Endothelial cell of umbilical vein (primary cell): ENCODE measurements at regions not wholly inside any gene's neighbourhood (a gene's known extent, or its start where the extent isn't known, plus 50 kb on each side); places are given as distances from the start of the nearest gene placed in this dataset.

Experiments
- BruUV-seq: library from RNA; stranded (reverse); fragments of 400-500 nt; replicated peaks from 2 replicates; lab custom pipeline; 2021; lab: Mats Ljungman, UMichigan
- CTCF ChIA-PET: fragments of 300-600, 350-600 bp; sonication (Branson Sonifier 250); formaldehyde crosslinking; loops from one replicate; lab custom pipeline; 2021; ENCODE audit warnings: antibody characterized with exemption, inconsistent platforms; lab: Charles Lee
- POLR2A ChIA-PET: fragments of 300-600, 350-600 bp; sonication (Branson Sonifier 250); formaldehyde crosslinking; loops from one replicate; lab custom pipeline; 2021; ENCODE audit warnings: antibody characterized with exemption, inconsistent platforms; lab: Charles Lee
- DNase-seq: peaks from one replicate; pipeline ENCODE4 v3.0.0-alpha.2; 2011; ENCODE audit warnings: low read depth, low spot score
- FAIRE-seq: peaks from 2 replicates; lab custom pipeline; 2011; peaks lifted over from hg19 to GRCh38; lab: Jason Lieb, UNC
- H2AFZ ChIP-seq: 2 replicates; pipeline ENCODE4 v1.6.0; 2012; ENCODE audit warnings: low read depth, low read length, control low read depth, inconsistent platforms
- H3K27ac ChIP-seq: 2 replicates; pipeline ENCODE4 v1.5.1; 2011; ENCODE audit warnings: low read depth, mild to moderate bottlenecking, control low read depth, low read length, moderate library complexity; ENCODE audit not compliant: insufficient read depth
- H3K27me3 ChIP-seq, 2 experiments: 2 replicates each; pipeline versions ENCODE4 v1.6.0 to v1.6.1; 2011; ENCODE audit warnings: low read length in 2 of 2, mixed read lengths in 1 of 2; ENCODE audit not compliant: control insufficient read depth in 2 of 2, insufficient read depth in 2 of 2
- H3K36me3 ChIP-seq, 2 experiments: 2 replicates in 1 of 2; 3 replicates in 1 of 2; pipeline ENCODE4 v1.5.1; 2011; ENCODE audit warnings: low read length in 2 of 2, mild to moderate bottlenecking in 1 of 2, moderate library complexity in 1 of 2; ENCODE audit not compliant: control insufficient read depth in 2 of 2, insufficient read depth in 2 of 2; ENCODE audit errors: extremely low read depth in 1 of 2
- H3K4me1 ChIP-seq: 3 replicates; pipeline ENCODE4 v1.5.1; 2011; ENCODE audit warnings: mild to moderate bottlenecking, low read length; ENCODE audit not compliant: control insufficient read depth, insufficient read depth; ENCODE audit errors: extremely low read depth
- H3K4me2 ChIP-seq: 2 replicates; pipeline ENCODE4 v1.6.1; 2011; ENCODE audit warnings: low read length, control low read depth, mixed read lengths; ENCODE audit not compliant: insufficient read depth
- H3K4me3 ChIP-seq, 3 experiments: fragments of 200-600 bp in 1 of 3; sonication (generic), shearing (Covaris generic) in 1 of 3; replicated peaks in 1 of 3; 2 replicates each; pipeline ENCODE4 v1.5.1; 2011 to 2016; ENCODE audit warnings: control low read depth in 3 of 3, low read length in 3 of 3, mild to moderate bottlenecking in 2 of 3, inconsistent platforms in 1 of 3, low read depth in 1 of 3, moderate library complexity in 1 of 3; ENCODE audit not compliant: insufficient read depth in 1 of 3
- H3K79me2 ChIP-seq: 2 replicates; pipeline ENCODE4 v1.6.0; 2012; ENCODE audit warnings: low read length, inconsistent platforms; ENCODE audit not compliant: control insufficient read depth, insufficient read depth
- H3K9ac ChIP-seq: replicated peaks from 2 replicates; pipeline ENCODE3; 2011; ENCODE audit warnings: low read length, control low read depth; ENCODE audit not compliant: insufficient read depth; ENCODE audit errors: extremely low read depth
- H3K9me1 ChIP-seq: replicated peaks from 3 replicates; pipeline ENCODE4 v1.6.0; 2011; ENCODE audit warnings: mild to moderate bottlenecking, low read length; ENCODE audit not compliant: control insufficient read depth, insufficient read depth; ENCODE audit errors: extremely low read depth
- H3K9me3 ChIP-seq: replicated peaks from 2 replicates; pipeline ENCODE4 v1.5.1; 2012; ENCODE audit warnings: low read length, inconsistent platforms; ENCODE audit not compliant: control insufficient read depth, insufficient read depth
- H4K20me1 ChIP-seq: replicated peaks from 2 replicates; pipeline ENCODE3; 2011; ENCODE audit warnings: mild to moderate bottlenecking, low read length; ENCODE audit not compliant: control insufficient read depth, insufficient read depth; ENCODE audit errors: extremely low read depth
- EZH2 ChIP-seq: IDR thresholded peaks from 2 replicates; pipeline ENCODE4 v1.6.1; 2012; ENCODE audit warnings: borderline replicate concordance, low read depth, mild to moderate bottlenecking, moderate library complexity, low read length, inconsistent platforms; ENCODE audit not compliant: severe bottlenecking
- FOS ChIP-seq: IDR thresholded peaks from 2 replicates; pipeline ENCODE4 v1.6.1; 2011; ENCODE audit warnings: mild to moderate bottlenecking, low read length, moderate library complexity, borderline replicate concordance; ENCODE audit not compliant: insufficient read depth
- GATA2 ChIP-seq: IDR thresholded peaks from 2 replicates; pipeline ENCODE4 v1.7.0; 2011; ENCODE audit warnings: low read depth, mild to moderate bottlenecking, moderate library complexity, mixed read lengths, low read length; ENCODE audit not compliant: insufficient read length, insufficient read depth
- JUN ChIP-seq: IDR thresholded peaks from 2 replicates; pipeline ENCODE4 v1.6.1; 2011; ENCODE audit warnings: borderline replicate concordance, low read depth; ENCODE audit not compliant: insufficient read length, insufficient read depth
- MYC ChIP-seq: IDR thresholded peaks from one replicate; pipeline ENCODE4 v1.6.1; 2011; ENCODE audit warnings: mild to moderate bottlenecking, low read depth, low read length
- POLR2A ChIP-seq: IDR thresholded peaks from 2 replicates; pipeline ENCODE4 v1.6.1; 2012; ENCODE audit warnings: low read depth, mild to moderate bottlenecking, control low read depth, low read length
- POLR2AphosphoS5 ChIP-seq: IDR thresholded peaks from 2 replicates; pipeline ENCODE4 v1.6.1; 2012; ENCODE audit warnings: low read depth, mild to moderate bottlenecking, control low read depth, low read length, moderate library complexity; ENCODE audit not compliant: insufficient read depth
- dilution Hi-C: fragments of 300-500 bp; cut with MboI; formaldehyde crosslinking; loops from one replicate; pipeline ENCODE4 v1.15.0; 2019; ENCODE audit warnings: low sequenced_read_pairs; ENCODE audit not compliant: extremely low pct_ligation_motif_present
- intact Hi-C: fragments of 100-400 bp; cut with micrococcal nuclease; formaldehyde crosslinking; loops from one replicate; pipeline ENCODE4 v1.10.0; 2022
- TF ChIP-seq, protein P1 (sequence below): IDR thresholded peaks from 2 replicates; pipeline ENCODE4 v1.6.1; 2011; ENCODE audit not compliant: insufficient read depth, insufficient read length
- TF ChIP-seq, protein P2 (sequence below), 2 donors: IDR thresholded peaks; 1 replicate in 1 of 2; 2 replicates in 1 of 2; pipeline ENCODE4 v1.5.1; 2011; ENCODE audit warnings: low read length in 2 of 2, mild to moderate bottlenecking in 2 of 2, moderate library complexity in 2 of 2, control low read depth in 1 of 2, inconsistent platforms in 1 of 2, low read depth in 1 of 2; ENCODE audit not compliant: insufficient read depth in 1 of 2; ENCODE audit errors: extremely low read depth in 1 of 2

- POLR2A ChIA-PET: no interaction called here
- no peaks in the 10 kb centered on the region for H3K79me2 ChIP-seq
- no TSS peak for BruUV-seq
- H3K9me1 ChIP-seq: no peaks in the 10 kb centered on the region
- H3K4me1 ChIP-seq: no peaks in the 10 kb centered on the region
- H2AFZ ChIP-seq: no peak overlapping the region
- H3K36me3 ChIP-seq: no peaks in the 10 kb centered on the region
- no peaks in the 10 kb centered on the region for H3K9me3 ChIP-seq
- H3K4me2 ChIP-seq: no peak overlapping the region
- H3K27ac ChIP-seq: no peak overlapping the region
- no peaks in the 10 kb centered on the region for H3K27me3 ChIP-seq
- dilution Hi-C loops: no loop called here
- H3K9ac ChIP-seq: no peak overlapping the region
- TF ChIP-seq MYC (no peak), JUN (no peak), GATA2 (no peak), POLR2AphosphoS5 (no peak), POLR2A (no peak), EZH2 (no peak), FOS (no peak)
- TF ChIP-seq, protein P1, sequence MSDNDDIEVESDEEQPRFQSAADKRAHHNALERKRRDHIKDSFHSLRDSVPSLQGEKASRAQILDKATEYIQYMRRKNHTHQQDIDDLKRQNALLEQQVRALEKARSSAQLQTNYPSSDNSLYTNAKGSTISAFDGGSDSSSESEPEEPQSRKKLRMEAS: no peak
- TF ChIP-seq, protein P2, sequence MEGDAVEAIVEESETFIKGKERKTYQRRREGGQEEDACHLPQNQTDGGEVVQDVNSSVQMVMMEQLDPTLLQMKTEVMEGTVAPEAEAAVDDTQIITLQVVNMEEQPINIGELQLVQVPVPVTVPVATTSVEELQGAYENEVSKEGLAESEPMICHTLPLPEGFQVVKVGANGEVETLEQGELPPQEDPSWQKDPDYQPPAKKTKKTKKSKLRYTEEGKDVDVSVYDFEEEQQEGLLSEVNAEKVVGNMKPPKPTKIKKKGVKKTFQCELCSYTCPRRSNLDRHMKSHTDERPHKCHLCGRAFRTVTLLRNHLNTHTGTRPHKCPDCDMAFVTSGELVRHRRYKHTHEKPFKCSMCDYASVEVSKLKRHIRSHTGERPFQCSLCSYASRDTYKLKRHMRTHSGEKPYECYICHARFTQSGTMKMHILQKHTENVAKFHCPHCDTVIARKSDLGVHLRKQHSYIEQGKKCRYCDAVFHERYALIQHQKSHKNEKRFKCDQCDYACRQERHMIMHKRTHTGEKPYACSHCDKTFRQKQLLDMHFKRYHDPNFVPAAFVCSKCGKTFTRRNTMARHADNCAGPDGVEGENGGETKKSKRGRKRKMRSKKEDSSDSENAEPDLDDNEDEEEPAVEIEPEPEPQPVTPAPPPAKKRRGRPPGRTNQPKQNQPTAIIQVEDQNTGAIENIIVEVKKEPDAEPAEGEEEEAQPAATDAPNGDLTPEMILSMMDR (IDR thresholded peaks at IDR 0.05; ENCODE audit: extremely low read depth in 1 of 2, insufficient read depth in 1 of 2, low read depth in 1 of 2, low read length in 2 of 2): no peak
- H4K20me1 ChIP-seq: no peaks in the 10 kb centered on the region
- intact Hi-C loops: no loop called here
- DNase-seq (no peak), FAIRE-seq (no peak)
- H3K4me3 ChIP-seq: no peak overlapping the region
- CTCF ChIA-PET: no interaction called here
Measured at GRCh38 chr12:84712747-84713146, 199.9 kb downstream of the SLC6A15 start.
